Non-pigmented ciliary epithelial cell (primary cell): ENCODE measurements at regions not wholly inside any gene's neighbourhood (a gene's known extent, or its start where the extent isn't known, plus 50 kb on each side); places are given as distances from the start of the nearest gene placed in this dataset.
A peak's percentile ranks its signal among the peaks of the same experiment; 100 is the strongest.

Source experiments
- DNase-seq: peaks from one replicate; pipeline ENCODE4 v3.0.0-alpha.2; 2010; ENCODE audit warnings: low read depth

GRCh38 chr6:1257778-1258177, 54.1 kb upstream of the FOXQ1 start:
- DNase-seq = no peak

- no peak for DNase-seq
Measured at GRCh38 chr6:1256435-1257008, 55.4 kb upstream of the FOXQ1 start.

DNA sequence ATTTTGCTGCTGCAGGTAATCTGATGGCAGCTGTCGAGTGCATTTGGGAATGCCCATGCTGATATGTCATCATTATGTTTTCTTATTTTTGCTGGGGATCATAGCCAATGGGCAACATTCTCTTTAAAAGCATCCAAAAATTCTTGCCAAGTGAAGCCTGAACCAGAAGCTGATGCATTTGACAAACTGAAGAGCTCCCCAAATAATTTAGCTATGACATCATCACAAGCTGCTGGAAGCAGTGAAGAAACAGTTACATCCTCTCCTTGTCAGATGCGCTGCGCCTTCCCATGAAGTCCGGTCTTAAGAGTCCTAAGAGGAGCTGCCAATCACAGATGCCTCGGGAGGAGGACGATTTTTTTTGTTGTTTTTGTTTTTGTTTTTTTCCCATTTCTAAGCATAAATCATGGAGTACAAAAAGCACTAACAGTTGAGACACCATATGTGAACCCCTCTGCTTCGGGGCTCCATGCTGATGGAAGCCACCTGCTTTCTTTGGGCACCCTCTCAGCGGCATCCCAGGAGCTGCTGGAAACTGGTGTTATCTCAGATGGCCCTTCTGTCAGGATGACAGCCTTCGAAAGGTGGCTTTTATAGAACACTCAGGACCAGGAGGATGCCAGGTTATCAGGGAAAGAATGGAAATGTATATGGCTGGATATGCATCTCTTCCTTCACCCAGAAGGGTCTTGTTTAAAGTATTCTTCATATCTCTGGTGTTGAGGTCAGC, 56.1 kb upstream of the FOXQ1 start:
- DNase-seq = no peak

DNA sequence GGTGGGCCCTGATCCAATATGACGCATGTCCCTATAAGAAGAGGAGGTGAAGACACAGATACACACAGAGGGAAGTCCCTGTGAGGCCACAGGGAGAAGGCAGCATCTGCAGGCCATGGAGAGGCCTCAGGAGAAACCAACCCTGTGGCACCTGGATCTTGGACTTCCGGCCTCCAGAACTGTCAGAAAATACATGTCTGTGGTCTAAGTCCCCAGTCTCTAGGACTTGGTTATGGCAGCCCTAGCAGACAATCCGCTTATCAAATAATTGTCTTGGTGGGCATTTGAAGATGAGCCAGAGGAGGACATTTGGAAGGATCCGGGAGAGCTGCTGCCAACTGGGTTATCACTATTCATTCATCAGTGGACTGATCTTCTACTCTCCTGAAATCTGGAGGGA, 57.6 kb upstream of the FOXQ1 start:
- no peak for DNase-seq

GRCh38 chr6:1253816-1254215, 58.1 kb upstream of the FOXQ1 start:
- no peak for DNase-seq

- no peak for DNase-seq
Measured at GRCh38 chr6:1251198-1252155, 60.4 kb upstream of the FOXQ1 start.

DNA sequence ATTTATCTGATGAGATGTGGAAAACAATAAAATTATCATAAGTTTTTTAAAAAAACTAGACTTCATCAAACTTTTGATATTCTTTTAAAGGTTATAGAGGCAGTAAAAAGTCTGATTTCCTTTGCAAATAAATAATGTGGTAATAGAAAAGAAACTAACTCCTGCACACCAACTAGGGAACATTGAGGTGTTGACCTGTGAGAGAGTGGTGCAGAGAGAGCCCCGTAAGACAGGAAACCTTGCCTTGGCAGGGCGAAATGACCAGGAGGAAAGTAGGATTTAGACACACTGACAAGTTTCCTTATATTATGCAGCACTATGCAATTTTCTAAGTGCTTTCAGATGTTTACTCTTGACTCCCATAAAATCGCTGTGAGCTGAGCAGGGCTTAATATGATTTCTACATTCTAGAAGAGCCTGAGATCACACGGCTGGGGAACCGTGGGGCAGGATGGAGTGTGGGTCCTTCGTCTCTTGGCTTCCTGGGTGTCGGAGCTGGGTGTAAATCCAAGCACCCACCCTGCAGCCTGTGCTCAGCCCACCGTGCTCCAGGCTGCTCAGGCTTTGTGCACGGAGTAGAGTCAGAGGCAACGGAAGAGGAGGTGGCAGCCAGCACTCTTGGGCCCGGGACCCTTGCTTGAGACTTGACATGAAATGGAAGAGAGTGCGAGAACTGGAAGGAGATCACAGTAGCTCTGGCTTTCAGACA, 61.3 kb upstream of the FOXQ1 start:
- DNase-seq = no peak

DNA sequence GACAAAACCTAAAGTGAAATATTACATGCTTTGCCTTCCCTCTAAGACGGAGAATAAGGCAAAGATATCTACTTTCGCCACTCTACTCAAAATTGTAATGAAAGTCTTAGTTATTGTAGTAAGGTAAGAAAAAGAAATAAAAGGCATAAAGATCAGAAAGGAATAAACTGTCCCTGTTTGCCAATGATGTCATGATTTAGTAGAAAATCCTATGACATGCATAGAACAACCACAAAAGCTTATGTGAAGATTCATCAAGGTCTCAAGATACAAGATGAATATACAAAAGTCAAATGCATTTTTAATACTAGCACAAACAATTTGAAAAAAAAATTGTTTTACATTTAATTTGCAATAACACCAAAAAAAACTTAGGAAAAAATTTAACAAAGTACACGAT, 64.0 kb upstream of the FOXQ1 start:
- no peak for DNase-seq

DNA sequence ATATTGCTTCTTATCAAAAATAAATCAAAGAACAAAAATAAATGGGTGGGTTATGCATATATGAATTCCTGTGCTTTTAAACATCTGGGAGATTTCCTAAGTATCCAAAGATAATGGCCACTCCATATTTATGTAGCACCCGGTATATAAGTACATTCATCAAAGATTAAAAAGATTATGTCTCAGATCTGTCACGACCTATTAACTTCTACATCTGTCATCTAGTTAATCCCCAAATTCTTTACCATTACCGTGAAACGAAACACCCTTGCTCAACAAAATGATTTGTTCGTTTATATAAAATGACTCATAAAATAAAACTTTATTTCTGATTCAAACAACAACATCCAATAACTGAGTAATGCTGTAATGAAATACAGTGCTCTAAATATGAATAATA, 64.8 kb upstream of the FOXQ1 start:
- no peak for DNase-seq

DNA sequence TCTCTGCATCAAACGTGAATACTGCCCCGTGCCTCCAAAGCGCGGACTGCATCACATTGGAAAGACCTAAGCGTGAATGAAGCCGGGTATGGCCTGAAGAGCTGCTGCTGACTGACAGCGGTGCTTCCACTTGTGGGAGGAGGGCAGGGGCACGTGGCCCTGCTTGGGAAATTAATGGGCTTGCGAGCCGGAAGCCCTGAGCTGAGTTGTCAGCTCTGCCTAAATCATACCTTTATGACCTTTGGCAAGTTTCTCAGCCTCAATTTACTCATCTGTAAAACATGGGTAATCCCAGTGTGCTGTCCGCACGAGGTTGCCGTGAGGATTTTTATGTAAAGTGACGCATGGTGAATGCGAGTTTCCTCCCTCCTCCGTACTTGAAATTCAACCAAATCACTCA, 67.0 kb upstream of the FOXQ1 start:
- no peak for DNase-seq

DNA sequence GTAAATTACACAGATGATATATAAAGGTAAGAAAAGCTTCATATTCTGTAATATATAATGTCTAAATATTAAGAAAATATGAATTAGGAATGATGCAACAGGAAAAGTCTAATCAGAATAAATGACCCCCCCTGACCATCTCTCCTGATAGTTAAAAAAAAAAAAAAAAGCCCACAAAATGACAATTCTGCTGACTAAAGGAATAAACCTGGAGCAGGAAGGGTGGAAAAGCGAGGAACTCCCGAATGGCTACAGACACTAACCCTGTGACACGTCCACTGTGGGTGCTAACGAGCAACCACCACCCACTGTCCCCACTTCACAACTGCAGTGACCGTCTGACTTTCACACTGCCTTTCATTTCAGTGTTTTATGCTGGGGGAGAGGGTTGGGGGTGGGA, 67.6 kb upstream of the FOXQ1 start:
- DNase-seq = no peak

GRCh38 chr6:1242446-1242845, 69.5 kb upstream of the FOXQ1 start:
- no peak for DNase-seq

DNA sequence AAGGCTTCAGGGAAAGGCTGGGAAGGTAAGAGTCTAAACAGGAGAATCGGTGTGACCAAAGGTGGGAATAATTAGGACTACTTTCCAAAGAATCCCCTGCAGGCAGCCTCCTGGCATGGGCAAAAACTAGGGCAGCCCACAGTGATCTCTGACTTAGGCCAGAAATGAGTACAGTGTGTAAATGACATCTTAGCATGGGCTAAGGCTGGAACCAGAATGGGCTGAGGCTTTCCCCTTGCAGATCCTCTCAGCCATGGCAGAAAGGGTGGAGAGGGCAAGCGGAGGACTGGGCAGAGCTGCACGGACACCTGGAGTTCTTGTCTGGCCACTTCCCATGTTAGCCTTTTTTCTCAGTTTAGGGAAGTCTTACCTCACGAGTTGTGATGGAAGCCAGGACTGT, 69.9 kb upstream of the FOXQ1 start:
- no peak for DNase-seq

GRCh38 chr6:1240766-1241318, 71.1 kb upstream of the FOXQ1 start:
- DNase-seq = peak; percentile 17

GRCh38 chr6:1239805-1240204, 72.1 kb upstream of the FOXQ1 start:
- no peak for DNase-seq

GRCh38 chr6:1238040-1238439, 73.9 kb upstream of the FOXQ1 start:
- no peak for DNase-seq

GRCh38 chr6:1237636-1238035, 74.3 kb upstream of the FOXQ1 start:
- DNase-seq = no peak

DNA sequence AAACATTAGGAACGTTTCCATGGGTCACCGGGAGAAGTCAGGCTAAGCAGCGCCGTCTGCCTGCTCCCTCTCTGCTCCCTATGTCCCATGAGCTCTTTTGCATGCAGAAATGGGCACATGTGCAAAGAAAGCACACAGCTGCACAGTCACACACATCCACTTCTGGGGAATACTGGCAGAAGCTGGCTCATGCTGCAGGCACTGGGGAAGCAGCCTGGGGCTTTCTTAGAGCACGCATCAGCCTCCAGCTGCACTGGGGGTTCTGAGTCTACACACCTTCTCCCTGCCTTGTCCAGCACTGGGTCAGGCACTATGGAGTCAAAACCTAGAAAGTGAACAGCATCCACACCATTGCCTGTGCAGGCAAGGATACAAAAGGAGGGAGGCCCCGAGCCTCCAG, 76.1 kb upstream of the FOXQ1 start:
- no peak for DNase-seq

GRCh38 chr6:1233924-1234323, 78.0 kb upstream of the FOXQ1 start:
- DNase-seq = no peak

DNA sequence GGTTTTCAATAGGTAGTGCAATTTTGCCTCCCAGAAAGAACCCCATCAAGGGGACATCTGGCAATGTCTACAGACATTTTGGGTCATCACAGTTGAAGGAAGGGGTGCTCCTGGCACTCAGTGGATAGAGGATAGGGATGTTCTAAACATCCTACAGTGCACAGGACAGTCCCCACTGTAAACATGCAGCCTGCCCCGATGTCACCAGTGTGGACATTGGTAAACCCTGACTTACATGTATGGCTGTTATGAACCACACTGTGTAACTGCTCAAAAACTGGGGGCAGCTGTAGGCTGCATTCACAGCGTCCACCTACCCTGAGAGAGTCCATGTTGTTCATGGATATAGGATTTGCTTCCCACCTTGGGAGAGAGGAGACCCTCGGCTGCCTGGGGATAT, 79.3 kb upstream of the FOXQ1 start:
- no peak for DNase-seq

GRCh38 chr6:1231941-1232340, 80.0 kb upstream of the FOXQ1 start:
- no peak for DNase-seq
